ENCODE measurements at regions not wholly inside any gene's neighbourhood (a gene's known extent, or its start where the extent isn't known, plus 50 kb on each side); places are given as distances from the start of the nearest gene placed in this dataset.
"Not testable (repeated sequence)": the region's sequence is repeated elsewhere in the genome, so short reads cannot be mapped to it uniquely, and the experiment has no call there.

DNA sequence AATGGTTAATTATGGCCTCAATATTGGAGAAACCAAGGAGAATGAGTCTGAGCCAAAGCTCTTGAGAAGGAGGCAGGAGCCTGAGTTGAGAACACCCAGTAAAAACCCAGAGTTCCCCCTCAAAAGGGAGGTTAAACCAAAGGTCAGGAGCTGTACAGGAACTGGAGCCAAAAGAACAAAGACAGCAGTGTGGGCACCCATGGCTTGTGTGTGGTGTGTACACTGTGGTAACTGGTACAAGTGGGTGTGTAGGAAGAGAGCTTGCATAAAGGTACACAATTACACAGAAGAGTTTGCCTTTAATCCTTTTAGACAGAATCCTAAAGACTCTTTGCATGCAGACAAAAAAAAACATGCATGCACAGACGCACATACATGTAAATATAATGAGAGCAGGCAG is 87.1 kb downstream of the IGSF1 start:
- no peaks in the 10 kb centered on the region for H3K36me3 Mint-ChIP-seq (ENCODE audit: unreplicated experiment)
- no peak overlapping the region for H3K4me3 Mint-ChIP-seq (ENCODE audit: unreplicated experiment)
- no peaks in the 10 kb centered on the region for H3K4me1 Mint-ChIP-seq (ENCODE audit: low read depth, unreplicated experiment)
- no peak for TF ChIP-seq CTCF (IDR thresholded peaks at IDR 0.05; ENCODE audit: partially characterized antibody, unreplicated experiment)
- no peak for DNase-seq
- no peaks in the 10 kb centered on the region for H3K9me3 Mint-ChIP-seq (ENCODE audit: unreplicated experiment)
- no peak overlapping the region for H3K27ac Mint-ChIP-seq (ENCODE audit: unreplicated experiment)
- no peaks in the 10 kb centered on the region for H3K27me3 Mint-ChIP-seq (ENCODE audit: unreplicated experiment)

- Mint-ChIP-seq H3K27me3 (ENCODE audit: unreplicated experiment) (no peaks in the 10 kb centered on the region), H3K4me1 (ENCODE audit: low read depth, unreplicated experiment) (no peaks in the 10 kb centered on the region), H3K36me3 (ENCODE audit: unreplicated experiment) (no peaks in the 10 kb centered on the region), H3K27ac (ENCODE audit: unreplicated experiment) (no peak overlapping the region), H3K4me3 (ENCODE audit: unreplicated experiment) (no peak overlapping the region), H3K9me3 (ENCODE audit: unreplicated experiment) (no peaks in the 10 kb centered on the region)
- TF ChIP-seq CTCF (IDR thresholded peaks at IDR 0.05; ENCODE audit: partially characterized antibody, unreplicated experiment): no peak
- DNase-seq: no peak
These were observed 90.0 kb downstream of the IGSF1 start for GRCh38 chrX:131199091-131199490.

DNA sequence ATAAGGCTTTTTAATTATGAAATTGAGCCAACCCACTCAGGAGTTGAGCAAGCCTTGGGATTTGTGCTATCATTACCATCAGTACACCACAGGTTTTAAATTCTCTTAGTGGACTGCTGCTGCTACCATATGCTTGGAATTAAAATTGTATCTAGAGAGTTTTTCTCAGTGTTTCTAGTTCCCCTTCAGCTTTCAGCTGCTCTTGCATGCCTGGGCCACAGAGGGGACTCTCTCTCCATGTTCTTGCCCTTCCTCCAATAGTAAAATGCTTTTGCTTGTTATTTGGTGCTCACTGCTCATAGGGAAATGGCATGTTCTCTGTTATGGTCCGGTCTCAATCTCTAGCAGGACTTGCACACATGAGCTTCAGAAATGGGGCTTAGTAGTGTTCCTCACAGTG is 101.9 kb downstream of the IGSF1 start:
- Mint-ChIP-seq H3K27me3 (ENCODE audit: unreplicated experiment) (no peaks in the 10 kb centered on the region), H3K4me3 (ENCODE audit: unreplicated experiment) (no peak overlapping the region), H3K4me1 (ENCODE audit: low read depth, unreplicated experiment) (no peaks in the 10 kb centered on the region), H3K9me3 (ENCODE audit: unreplicated experiment) (no peaks in the 10 kb centered on the region), H3K36me3 (ENCODE audit: unreplicated experiment) (no peaks in the 10 kb centered on the region), H3K27ac (ENCODE audit: unreplicated experiment) (no peak overlapping the region)
- no peak for DNase-seq
- no peak for TF ChIP-seq CTCF (IDR thresholded peaks at IDR 0.05; ENCODE audit: partially characterized antibody, unreplicated experiment)

DNA sequence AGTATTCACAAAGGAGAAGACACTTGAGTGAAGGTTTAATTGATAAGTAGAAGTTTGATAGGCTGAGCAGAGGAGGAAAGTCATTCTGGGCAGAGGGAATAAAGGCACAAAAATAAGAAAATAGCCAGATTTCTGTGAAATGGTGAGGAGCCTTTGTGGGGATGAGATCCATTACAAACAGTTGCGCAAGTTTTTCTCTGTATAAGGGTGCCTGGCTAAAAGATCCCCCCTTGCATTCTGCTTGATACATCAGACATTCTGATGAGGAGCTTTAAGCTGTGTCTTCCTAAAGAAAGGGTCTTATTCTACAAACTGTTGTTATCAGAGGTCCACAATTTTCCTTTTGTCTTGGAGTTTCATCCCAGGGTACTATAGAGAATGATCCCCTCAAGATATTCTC is 112.0 kb downstream of the ARHGAP36 start:
- H3K4me3 Mint-ChIP-seq (ENCODE audit: unreplicated experiment): no peak overlapping the region
- DNase-seq: no peak
- no peaks in the 10 kb centered on the region for H3K9me3 Mint-ChIP-seq (ENCODE audit: unreplicated experiment)
- no peak overlapping the region for H3K27ac Mint-ChIP-seq (ENCODE audit: unreplicated experiment)
- H3K36me3 Mint-ChIP-seq (ENCODE audit: unreplicated experiment): no peaks in the 10 kb centered on the region
- no peak for TF ChIP-seq CTCF (IDR thresholded peaks at IDR 0.05; ENCODE audit: partially characterized antibody, unreplicated experiment)
- no peaks in the 10 kb centered on the region for H3K4me1 Mint-ChIP-seq (ENCODE audit: low read depth, unreplicated experiment)
- no peaks in the 10 kb centered on the region for H3K27me3 Mint-ChIP-seq (ENCODE audit: unreplicated experiment)

GRCh38 chrX:131163645-131164044 is 105.5 kb downstream of the ARHGAP36 start:
- H3K4me3 Mint-ChIP-seq (ENCODE audit: unreplicated experiment); H3K36me3 Mint-ChIP-seq (ENCODE audit: unreplicated experiment); H3K27me3 Mint-ChIP-seq (ENCODE audit: unreplicated experiment); H3K9me3 Mint-ChIP-seq (ENCODE audit: unreplicated experiment); DNase-seq; H3K4me1 Mint-ChIP-seq (ENCODE audit: low read depth, unreplicated experiment); H3K27ac Mint-ChIP-seq (ENCODE audit: unreplicated experiment): not testable (repeated sequence)

DNA sequence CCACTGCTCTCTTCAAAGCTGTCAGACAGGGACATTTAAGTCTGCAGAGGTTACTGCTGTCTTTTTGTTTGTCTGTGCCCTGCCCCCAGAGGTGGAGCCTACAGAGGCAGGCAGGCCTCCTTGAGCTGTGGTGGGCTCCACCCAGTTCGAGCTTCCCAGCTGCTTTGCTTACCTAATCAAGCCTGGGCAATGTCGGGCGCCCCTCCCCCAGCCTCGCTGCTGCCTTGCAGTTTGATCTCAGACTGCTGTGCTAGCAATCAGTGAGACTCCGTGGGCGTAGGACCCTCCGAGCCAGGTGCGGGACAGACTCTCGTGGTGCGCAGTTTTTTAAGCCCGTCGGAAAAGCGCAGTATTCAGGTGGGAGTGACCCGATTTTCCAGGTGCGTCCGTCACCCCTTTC is 99.5 kb downstream of the ARHGAP36 start:
- not testable (repeated sequence) for H3K27me3 Mint-ChIP-seq (ENCODE audit: unreplicated experiment); H3K9me3 Mint-ChIP-seq (ENCODE audit: unreplicated experiment); H3K27ac Mint-ChIP-seq (ENCODE audit: unreplicated experiment); H3K36me3 Mint-ChIP-seq (ENCODE audit: unreplicated experiment); H3K4me1 Mint-ChIP-seq (ENCODE audit: low read depth, unreplicated experiment)
- DNase-seq: peak; percentile 41
- peak overlapping the region; percentile 78 for H3K4me3 Mint-ChIP-seq (ENCODE audit: unreplicated experiment)
